Mesothelial cell of epicardium (in vitro differentiated cells): ENCODE measurements at regions not wholly inside any gene's neighbourhood (a gene's known extent, or its start where the extent isn't known, plus 50 kb on each side); places are given as distances from the start of the nearest gene placed in this dataset.

Experiments
- DNase-seq, 2 experiments: peaks; one replicate each; pipeline ENCODE4 v3.0.0; 2021; ENCODE audit warnings: low spot score in 2 of 2; ENCODE audit not compliant: unreplicated experiment in 2 of 2
- H3K27ac Mint-ChIP-seq: 2 replicates; pipeline ENCODE4 v1.8.0; 2021; ENCODE audit warnings: mixed read lengths
- H3K27me3 Mint-ChIP-seq: 2 replicates; pipeline ENCODE4 v1.8.0; 2021; ENCODE audit warnings: low read depth, mixed read lengths
- H3K36me3 Mint-ChIP-seq: 2 replicates; pipeline ENCODE4 v1.8.0; 2021; ENCODE audit warnings: mixed read lengths
- H3K4me1 Mint-ChIP-seq: 2 replicates; pipeline ENCODE4 v1.8.0; 2021; ENCODE audit warnings: mixed read lengths
- H3K4me3 Mint-ChIP-seq: 2 replicates; pipeline ENCODE4 v1.8.0; 2021; ENCODE audit warnings: mild to moderate bottlenecking, moderate library complexity, mixed read lengths
- H3K9me3 Mint-ChIP-seq: 2 replicates; pipeline ENCODE4 v1.8.0; 2021; ENCODE audit warnings: mixed read lengths
- CTCF ChIP-seq: fragments of 200-600 bp; sonication (generic); IDR thresholded peaks from one replicate; pipeline ENCODE4 v1.5.0; 2021; ENCODE audit warnings: antibody characterized with exemption; ENCODE audit not compliant: unreplicated experiment

DNA sequence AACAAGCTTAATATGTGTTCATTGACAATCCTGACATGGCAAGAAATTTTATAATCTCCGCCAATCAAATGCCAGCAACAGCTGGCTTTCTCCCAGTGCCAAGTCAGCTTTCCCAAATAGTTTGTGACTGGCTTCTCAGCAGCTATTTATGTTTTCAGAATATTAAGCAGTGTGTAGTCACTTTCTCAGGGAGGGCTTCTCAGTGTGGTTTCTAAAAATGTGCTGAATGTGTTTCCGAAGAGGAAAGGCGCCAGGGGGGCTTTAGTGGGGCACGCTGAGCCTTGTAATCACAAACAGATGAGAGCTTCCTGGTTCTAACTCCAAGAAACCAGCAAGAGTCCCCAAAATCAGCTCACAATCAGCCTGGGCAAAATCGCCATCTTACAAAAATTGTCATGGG, 258.7 kb upstream of the CPEB2 start:
- Mint-ChIP-seq H3K4me1 (no peaks in the 10 kb centered on the region), H3K36me3 (no peaks in the 10 kb centered on the region), H3K4me3 (no peak overlapping the region), H3K27me3 (peaks cover 14% of the 10 kb centered on the region), H3K27ac (no peak overlapping the region), H3K9me3 (no peaks in the 10 kb centered on the region)
- DNase-seq, result no peak
- TF ChIP-seq CTCF, result no peak

GRCh38 chr4:14744346-14744745, 257.9 kb upstream of the CPEB2 start:
- H3K27me3 Mint-ChIP-seq, result peaks cover 10% of the 10 kb centered on the region
- no peaks in the 10 kb centered on the region for H3K36me3 Mint-ChIP-seq
- DNase-seq, result no peak
- H3K4me3 Mint-ChIP-seq, result no peak overlapping the region
- no peak overlapping the region for H3K27ac Mint-ChIP-seq
- no peaks in the 10 kb centered on the region for H3K9me3 Mint-ChIP-seq
- no peaks in the 10 kb centered on the region for H3K4me1 Mint-ChIP-seq
- no peak for TF ChIP-seq CTCF

- peaks cover 35% of the 10 kb centered on the region for H3K9me3 Mint-ChIP-seq
- DNase-seq, result no peak
- H3K27ac Mint-ChIP-seq, result no peak overlapping the region
- H3K36me3 Mint-ChIP-seq, result no peaks in the 10 kb centered on the region
- no peaks in the 10 kb centered on the region for H3K4me1 Mint-ChIP-seq
- H3K27me3 Mint-ChIP-seq, result peaks cover 2% of the 10 kb centered on the region
- no peak for TF ChIP-seq CTCF
- H3K4me3 Mint-ChIP-seq, result no peak overlapping the region
Observed at GRCh38 chr4:14749910-14750309, 252.4 kb upstream of the CPEB2 start.

DNA sequence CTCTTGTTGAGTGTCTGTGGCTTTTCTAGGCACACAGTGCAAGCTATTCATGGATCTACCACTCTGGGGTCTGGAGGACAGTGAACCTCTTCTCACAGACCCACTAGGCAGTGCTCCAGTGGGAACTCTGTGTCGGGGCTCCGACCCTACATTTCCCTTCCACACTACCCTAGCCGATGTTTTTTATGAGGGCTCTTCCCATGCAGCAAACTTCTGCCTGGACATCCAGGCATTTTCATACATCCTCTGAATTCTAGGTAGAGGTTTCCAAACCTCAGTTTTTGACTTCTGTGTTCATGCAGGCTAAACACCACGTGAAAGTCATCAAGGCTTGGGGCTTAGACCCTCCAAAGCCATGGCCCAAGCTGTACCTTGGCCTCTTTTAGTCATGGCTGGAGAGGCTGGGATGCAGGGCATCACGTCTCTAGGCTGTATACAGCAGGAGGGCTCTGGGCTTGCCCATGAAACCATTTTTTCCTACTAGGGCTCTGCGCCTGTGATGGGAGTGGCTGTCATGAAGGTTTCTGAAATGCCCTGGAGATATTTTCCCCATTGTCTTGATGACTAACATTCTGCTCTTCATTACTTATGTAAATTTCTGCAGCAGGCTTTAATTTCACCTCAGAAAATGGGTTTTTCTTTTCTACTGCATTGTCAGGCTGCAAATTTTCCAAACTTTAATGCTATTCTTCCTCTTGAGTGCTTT, 249.8 kb upstream of the CPEB2 start:
- H3K9me3 Mint-ChIP-seq, result peaks cover 36% of the 10 kb centered on the region
- no peaks in the 10 kb centered on the region for H3K36me3 Mint-ChIP-seq
- no peak overlapping the region for H3K27ac Mint-ChIP-seq
- H3K27me3 Mint-ChIP-seq, result peaks cover 2% of the 10 kb centered on the region
- TF ChIP-seq CTCF, result no peak
- DNase-seq, result no peak
- no peaks in the 10 kb centered on the region for H3K4me1 Mint-ChIP-seq
- no peak overlapping the region for H3K4me3 Mint-ChIP-seq

- no peaks in the 10 kb centered on the region for H3K9me3 Mint-ChIP-seq
- TF ChIP-seq CTCF, result no peak
- no peak overlapping the region for H3K4me3 Mint-ChIP-seq
- H3K27me3 Mint-ChIP-seq, result peaks cover 14% of the 10 kb centered on the region
- H3K27ac Mint-ChIP-seq, result no peak overlapping the region
- DNase-seq, result no peak
- H3K36me3 Mint-ChIP-seq, result no peaks in the 10 kb centered on the region
- H3K4me1 Mint-ChIP-seq, result no peaks in the 10 kb centered on the region
Observed at GRCh38 chr4:14767142-14767541, 235.1 kb upstream of the CPEB2 start.

DNA sequence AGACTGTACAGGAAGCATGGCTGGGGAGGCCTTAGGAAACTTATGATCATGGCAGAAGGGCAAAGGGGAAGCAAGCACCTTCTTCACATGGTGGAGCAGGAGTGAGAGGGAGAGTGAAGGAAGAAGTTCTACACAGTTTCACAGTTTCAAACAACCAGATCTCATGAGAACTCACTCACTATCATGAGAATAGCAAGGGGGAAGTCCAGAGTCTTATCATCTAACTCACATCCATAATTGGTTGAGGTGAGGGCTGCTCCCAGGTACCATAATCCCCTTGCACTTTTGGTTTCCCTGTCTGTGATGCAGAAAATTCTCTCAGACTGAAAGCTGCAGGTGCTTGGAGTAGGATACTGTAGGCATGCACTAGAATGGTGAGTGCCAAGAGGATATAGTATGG, 233.8 kb upstream of the CPEB2 start:
- DNase-seq, result no peak
- H3K4me3 Mint-ChIP-seq, result no peak overlapping the region
- H3K4me1 Mint-ChIP-seq, result no peaks in the 10 kb centered on the region
- peaks cover 14% of the 10 kb centered on the region for H3K27me3 Mint-ChIP-seq
- H3K9me3 Mint-ChIP-seq, result peaks cover 3% of the 10 kb centered on the region
- H3K36me3 Mint-ChIP-seq, result no peaks in the 10 kb centered on the region
- TF ChIP-seq CTCF, result no peak
- no peak overlapping the region for H3K27ac Mint-ChIP-seq
